ENCODE measurements at regions not wholly inside any gene's neighbourhood (a gene's known extent, or its start where the extent isn't known, plus 50 kb on each side); places are given as distances from the start of the nearest gene placed in this dataset.

DNA sequence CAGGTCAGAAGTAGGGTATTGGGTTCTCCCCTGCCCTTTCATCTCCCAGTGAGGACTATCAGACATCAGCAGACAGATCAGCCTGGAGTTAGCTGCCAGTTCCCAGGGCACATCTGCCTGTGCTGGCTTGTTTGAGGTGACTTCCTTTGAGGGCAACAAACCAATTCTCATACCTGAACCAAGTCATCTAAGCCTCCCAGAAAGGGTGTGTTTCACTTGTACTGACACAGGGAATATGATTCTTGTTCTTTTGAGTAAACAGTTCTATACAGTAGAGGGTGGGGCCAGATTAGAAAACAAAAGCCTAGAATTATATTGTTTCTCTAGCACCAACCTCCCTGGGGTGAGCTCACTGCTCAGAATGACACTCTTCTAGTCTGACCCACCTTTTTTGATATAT, 591.9 kb downstream of the SLC4A3 start:
- TF ChIP-seq POLR2A (IDR thresholded peaks at IDR 0.05) (no peak), EP300 (IDR thresholded peaks at IDR 0.05) (no peak)
- TF ChIP-seq, protein P1, sequence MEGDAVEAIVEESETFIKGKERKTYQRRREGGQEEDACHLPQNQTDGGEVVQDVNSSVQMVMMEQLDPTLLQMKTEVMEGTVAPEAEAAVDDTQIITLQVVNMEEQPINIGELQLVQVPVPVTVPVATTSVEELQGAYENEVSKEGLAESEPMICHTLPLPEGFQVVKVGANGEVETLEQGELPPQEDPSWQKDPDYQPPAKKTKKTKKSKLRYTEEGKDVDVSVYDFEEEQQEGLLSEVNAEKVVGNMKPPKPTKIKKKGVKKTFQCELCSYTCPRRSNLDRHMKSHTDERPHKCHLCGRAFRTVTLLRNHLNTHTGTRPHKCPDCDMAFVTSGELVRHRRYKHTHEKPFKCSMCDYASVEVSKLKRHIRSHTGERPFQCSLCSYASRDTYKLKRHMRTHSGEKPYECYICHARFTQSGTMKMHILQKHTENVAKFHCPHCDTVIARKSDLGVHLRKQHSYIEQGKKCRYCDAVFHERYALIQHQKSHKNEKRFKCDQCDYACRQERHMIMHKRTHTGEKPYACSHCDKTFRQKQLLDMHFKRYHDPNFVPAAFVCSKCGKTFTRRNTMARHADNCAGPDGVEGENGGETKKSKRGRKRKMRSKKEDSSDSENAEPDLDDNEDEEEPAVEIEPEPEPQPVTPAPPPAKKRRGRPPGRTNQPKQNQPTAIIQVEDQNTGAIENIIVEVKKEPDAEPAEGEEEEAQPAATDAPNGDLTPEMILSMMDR (IDR thresholded peaks at IDR 0.05), result no peak
